ENCODE measurements at regions not wholly inside any gene's neighbourhood (a gene's known extent, or its start where the extent isn't known, plus 50 kb on each side); places are given as distances from the start of the nearest gene placed in this dataset.
"Not testable (repeated sequence)": the region's sequence is repeated elsewhere in the genome, so short reads cannot be mapped to it uniquely, and the experiment has no call there.

GRCh38 chr12:128113250-128113649 lies 153.7 kb upstream of the TMEM132C start:
- H3K27me3 ChIP-seq (ENCODE audit: control insufficient read depth, insufficient read depth, low read length); H3K9me3 ChIP-seq (ENCODE audit: control insufficient read depth, insufficient read depth, low read length); H3K36me3 ChIP-seq (ENCODE audit: control insufficient read depth, insufficient read depth, low read length); H3K4me1 ChIP-seq (ENCODE audit: control insufficient read depth, insufficient read depth, low read length); H3K4me3 ChIP-seq (ENCODE audit: low read depth, low read length); H3K9ac ChIP-seq (ENCODE audit: low read depth, low read length): not testable (repeated sequence)

GRCh38 chr12:128114485-128114884 lies 152.5 kb upstream of the TMEM132C start:
- H3K36me3 ChIP-seq (ENCODE audit: control insufficient read depth, insufficient read depth, low read length): no peaks in the 10 kb centered on the region
- H3K9ac ChIP-seq (ENCODE audit: low read depth, low read length): no peak overlapping the region
- peaks cover 3% of the 10 kb centered on the region for H3K4me1 ChIP-seq (ENCODE audit: control insufficient read depth, insufficient read depth, low read length)

GRCh38 chr12:128116537-128116936 lies 150.4 kb upstream of the TMEM132C start:
- H3K27me3 ChIP-seq (ENCODE audit: control insufficient read depth, insufficient read depth, low read length): no peaks in the 10 kb centered on the region
- no peak overlapping the region for H3K4me3 ChIP-seq (ENCODE audit: low read depth, low read length)
- H3K4me1 ChIP-seq (ENCODE audit: control insufficient read depth, insufficient read depth, low read length): peaks cover 2% of the 10 kb centered on the region
- H3K9me3 ChIP-seq (ENCODE audit: control insufficient read depth, insufficient read depth, low read length): no peaks in the 10 kb centered on the region
- H3K9ac ChIP-seq (ENCODE audit: low read depth, low read length): no peak overlapping the region
- H3K36me3 ChIP-seq (ENCODE audit: control insufficient read depth, insufficient read depth, low read length): no peaks in the 10 kb centered on the region

More at GRCh38 chr12:128114485-128114884, 152.5 kb upstream of the TMEM132C start:
- no peaks in the 10 kb centered on the region for H3K9me3 ChIP-seq (ENCODE audit: control insufficient read depth, insufficient read depth, low read length)
- H3K4me3 ChIP-seq (ENCODE audit: low read depth, low read length): no peak overlapping the region
- no peaks in the 10 kb centered on the region for H3K27me3 ChIP-seq (ENCODE audit: control insufficient read depth, insufficient read depth, low read length)

GRCh38 chr12:128120035-128120434 lies 146.9 kb upstream of the TMEM132C start:
- H3K27me3 ChIP-seq (ENCODE audit: control insufficient read depth, insufficient read depth, low read length): no peaks in the 10 kb centered on the region
- H3K4me1 ChIP-seq (ENCODE audit: control insufficient read depth, insufficient read depth, low read length): no peaks in the 10 kb centered on the region
- H3K36me3 ChIP-seq (ENCODE audit: control insufficient read depth, insufficient read depth, low read length): no peaks in the 10 kb centered on the region
- H3K9ac ChIP-seq (ENCODE audit: low read depth, low read length): no peak overlapping the region
- no peaks in the 10 kb centered on the region for H3K9me3 ChIP-seq (ENCODE audit: control insufficient read depth, insufficient read depth, low read length)
- no peak overlapping the region for H3K4me3 ChIP-seq (ENCODE audit: low read depth, low read length)

GRCh38 chr12:128121424-128121823 lies 145.5 kb upstream of the TMEM132C start:
- Histone ChIP-seq H3K9ac (ENCODE audit: low read depth, low read length) (no peak overlapping the region), H3K9me3 (ENCODE audit: control insufficient read depth, insufficient read depth, low read length) (no peaks in the 10 kb centered on the region)

GRCh38 chr12:128123096-128123495 lies 143.9 kb upstream of the TMEM132C start:
- no peak overlapping the region for H3K4me3 ChIP-seq (ENCODE audit: low read depth, low read length)
- no peak overlapping the region for H3K9ac ChIP-seq (ENCODE audit: low read depth, low read length)
- no peaks in the 10 kb centered on the region for H3K9me3 ChIP-seq (ENCODE audit: control insufficient read depth, insufficient read depth, low read length)
- H3K27me3 ChIP-seq (ENCODE audit: control insufficient read depth, insufficient read depth, low read length): no peaks in the 10 kb centered on the region
- H3K4me1 ChIP-seq (ENCODE audit: control insufficient read depth, insufficient read depth, low read length): no peaks in the 10 kb centered on the region
- H3K36me3 ChIP-seq (ENCODE audit: control insufficient read depth, insufficient read depth, low read length): no peaks in the 10 kb centered on the region

More at GRCh38 chr12:128121424-128121823, 145.5 kb upstream of the TMEM132C start:
- Histone ChIP-seq H3K4me3 (ENCODE audit: low read depth, low read length) (no peak overlapping the region), H3K4me1 (ENCODE audit: control insufficient read depth, insufficient read depth, low read length) (no peaks in the 10 kb centered on the region), H3K27me3 (ENCODE audit: control insufficient read depth, insufficient read depth, low read length) (no peaks in the 10 kb centered on the region), H3K36me3 (ENCODE audit: control insufficient read depth, insufficient read depth, low read length) (no peaks in the 10 kb centered on the region)

GRCh38 chr12:128131955-128132354 lies 135.0 kb upstream of the TMEM132C start:
- Histone ChIP-seq H3K27me3 (ENCODE audit: control insufficient read depth, insufficient read depth, low read length) (no peaks in the 10 kb centered on the region), H3K9me3 (ENCODE audit: control insufficient read depth, insufficient read depth, low read length) (no peaks in the 10 kb centered on the region), H3K36me3 (ENCODE audit: control insufficient read depth, insufficient read depth, low read length) (no peaks in the 10 kb centered on the region), H3K9ac (ENCODE audit: low read depth, low read length) (no peak overlapping the region), H3K4me3 (ENCODE audit: low read depth, low read length) (no peak overlapping the region), H3K4me1 (ENCODE audit: control insufficient read depth, insufficient read depth, low read length) (no peaks in the 10 kb centered on the region)

- Histone ChIP-seq H3K36me3 (ENCODE audit: control insufficient read depth, insufficient read depth, low read length) (no peaks in the 10 kb centered on the region), H3K27me3 (ENCODE audit: control insufficient read depth, insufficient read depth, low read length) (no peaks in the 10 kb centered on the region), H3K9me3 (ENCODE audit: control insufficient read depth, insufficient read depth, low read length) (no peaks in the 10 kb centered on the region), H3K4me1 (ENCODE audit: control insufficient read depth, insufficient read depth, low read length) (no peaks in the 10 kb centered on the region), H3K9ac (ENCODE audit: low read depth, low read length) (no peak overlapping the region), H3K4me3 (ENCODE audit: low read depth, low read length) (no peak overlapping the region)
Measured at GRCh38 chr12:128133321-128134073, 133.5 kb upstream of the TMEM132C start.

GRCh38 chr12:128137140-128137539 lies 129.8 kb upstream of the TMEM132C start:
- no peak overlapping the region for H3K4me3 ChIP-seq (ENCODE audit: low read depth, low read length)
- no peaks in the 10 kb centered on the region for H3K36me3 ChIP-seq (ENCODE audit: control insufficient read depth, insufficient read depth, low read length)
- H3K27me3 ChIP-seq (ENCODE audit: control insufficient read depth, insufficient read depth, low read length): no peaks in the 10 kb centered on the region
- H3K9me3 ChIP-seq (ENCODE audit: control insufficient read depth, insufficient read depth, low read length): no peaks in the 10 kb centered on the region
- H3K9ac ChIP-seq (ENCODE audit: low read depth, low read length): no peak overlapping the region
- H3K4me1 ChIP-seq (ENCODE audit: control insufficient read depth, insufficient read depth, low read length): no peaks in the 10 kb centered on the region

GRCh38 chr12:128138125-128138524 lies 128.8 kb upstream of the TMEM132C start:
- Histone ChIP-seq H3K4me1 (ENCODE audit: control insufficient read depth, insufficient read depth, low read length) (no peaks in the 10 kb centered on the region), H3K27me3 (ENCODE audit: control insufficient read depth, insufficient read depth, low read length) (no peaks in the 10 kb centered on the region), H3K9ac (ENCODE audit: low read depth, low read length) (no peak overlapping the region), H3K9me3 (ENCODE audit: control insufficient read depth, insufficient read depth, low read length) (no peaks in the 10 kb centered on the region), H3K4me3 (ENCODE audit: low read depth, low read length) (no peak overlapping the region), H3K36me3 (ENCODE audit: control insufficient read depth, insufficient read depth, low read length) (no peaks in the 10 kb centered on the region)

- H3K4me1 ChIP-seq (ENCODE audit: control insufficient read depth, insufficient read depth, low read length): no peaks in the 10 kb centered on the region
- no peaks in the 10 kb centered on the region for H3K9me3 ChIP-seq (ENCODE audit: control insufficient read depth, insufficient read depth, low read length)
- H3K27me3 ChIP-seq (ENCODE audit: control insufficient read depth, insufficient read depth, low read length): no peaks in the 10 kb centered on the region
- H3K4me3 ChIP-seq (ENCODE audit: low read depth, low read length): no peak overlapping the region
- no peak overlapping the region for H3K9ac ChIP-seq (ENCODE audit: low read depth, low read length)
- H3K36me3 ChIP-seq (ENCODE audit: control insufficient read depth, insufficient read depth, low read length): no peaks in the 10 kb centered on the region
Measured at GRCh38 chr12:128140551-128140950, 126.4 kb upstream of the TMEM132C start.

- no peaks in the 10 kb centered on the region for H3K27me3 ChIP-seq (ENCODE audit: control insufficient read depth, insufficient read depth, low read length)
- no peak overlapping the region for H3K9ac ChIP-seq (ENCODE audit: low read depth, low read length)
- no peaks in the 10 kb centered on the region for H3K9me3 ChIP-seq (ENCODE audit: control insufficient read depth, insufficient read depth, low read length)
Measured at GRCh38 chr12:128150961-128151360, 116.0 kb upstream of the TMEM132C start.

More at GRCh38 chr12:128150961-128151360, 116.0 kb upstream of the TMEM132C start:
- no peak overlapping the region for H3K4me3 ChIP-seq (ENCODE audit: low read depth, low read length)
- H3K36me3 ChIP-seq (ENCODE audit: control insufficient read depth, insufficient read depth, low read length): no peaks in the 10 kb centered on the region
- H3K4me1 ChIP-seq (ENCODE audit: control insufficient read depth, insufficient read depth, low read length): no peaks in the 10 kb centered on the region
